GM12865 (cell line): ENCODE measurements at regions not wholly inside any gene's neighbourhood (a gene's known extent, or its start where the extent isn't known, plus 50 kb on each side); places are given as distances from the start of the nearest gene placed in this dataset.

Experiments used
- DNase-seq: peaks from one replicate; pipeline ENCODE4 v3.0.0; 2010; ENCODE audit warnings: low read depth
- H3K4me3 ChIP-seq: 2 replicates; pipeline ENCODE4 v1.5.1; 2011; ENCODE audit warnings: mild to moderate bottlenecking, low read depth, low read length, control low read depth
- TF ChIP-seq, protein P1 (sequence below): IDR thresholded peaks from 2 replicates; pipeline ENCODE4 v1.5.1; 2011; ENCODE audit warnings: low read length, control low read depth, low read depth, inconsistent platforms; ENCODE audit not compliant: insufficient read depth; ENCODE audit errors: missing control alignments

GRCh38 chr2:145315053-145315452 is 795.1 kb upstream of the ZEB2 start:
- H3K4me3 ChIP-seq, result no peak overlapping the region
- TF ChIP-seq, protein P1, sequence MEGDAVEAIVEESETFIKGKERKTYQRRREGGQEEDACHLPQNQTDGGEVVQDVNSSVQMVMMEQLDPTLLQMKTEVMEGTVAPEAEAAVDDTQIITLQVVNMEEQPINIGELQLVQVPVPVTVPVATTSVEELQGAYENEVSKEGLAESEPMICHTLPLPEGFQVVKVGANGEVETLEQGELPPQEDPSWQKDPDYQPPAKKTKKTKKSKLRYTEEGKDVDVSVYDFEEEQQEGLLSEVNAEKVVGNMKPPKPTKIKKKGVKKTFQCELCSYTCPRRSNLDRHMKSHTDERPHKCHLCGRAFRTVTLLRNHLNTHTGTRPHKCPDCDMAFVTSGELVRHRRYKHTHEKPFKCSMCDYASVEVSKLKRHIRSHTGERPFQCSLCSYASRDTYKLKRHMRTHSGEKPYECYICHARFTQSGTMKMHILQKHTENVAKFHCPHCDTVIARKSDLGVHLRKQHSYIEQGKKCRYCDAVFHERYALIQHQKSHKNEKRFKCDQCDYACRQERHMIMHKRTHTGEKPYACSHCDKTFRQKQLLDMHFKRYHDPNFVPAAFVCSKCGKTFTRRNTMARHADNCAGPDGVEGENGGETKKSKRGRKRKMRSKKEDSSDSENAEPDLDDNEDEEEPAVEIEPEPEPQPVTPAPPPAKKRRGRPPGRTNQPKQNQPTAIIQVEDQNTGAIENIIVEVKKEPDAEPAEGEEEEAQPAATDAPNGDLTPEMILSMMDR, result no peak
- DNase-seq, result no peak

GRCh38 chr2:145314119-145314633 is 794.3 kb upstream of the ZEB2 start:
- H3K4me3 ChIP-seq, result no peak overlapping the region
- TF ChIP-seq, protein P1, result no peak
- no peak for DNase-seq

DNA sequence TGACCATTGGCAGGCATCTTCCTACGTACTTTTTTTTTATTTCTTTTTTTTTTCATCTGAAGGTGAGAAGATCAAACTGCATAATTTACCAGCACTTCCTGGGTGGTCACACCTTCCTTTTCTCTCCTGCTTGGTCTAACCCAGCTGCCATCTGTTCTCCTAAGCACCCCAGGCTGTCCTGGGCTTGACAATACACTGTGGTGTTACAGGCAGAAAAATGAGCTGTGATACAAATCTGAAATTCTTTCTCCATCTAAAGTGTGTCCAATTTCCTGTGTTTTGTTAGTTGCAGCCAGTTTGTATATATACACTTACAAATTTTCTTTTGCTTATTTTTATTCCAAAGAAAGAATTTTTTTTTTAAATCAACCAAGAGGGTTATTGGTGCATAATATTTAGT is 786.0 kb upstream of the ZEB2 start:
- no peak overlapping the region for H3K4me3 ChIP-seq
- TF ChIP-seq, protein P1, result no peak
- no peak for DNase-seq

DNA sequence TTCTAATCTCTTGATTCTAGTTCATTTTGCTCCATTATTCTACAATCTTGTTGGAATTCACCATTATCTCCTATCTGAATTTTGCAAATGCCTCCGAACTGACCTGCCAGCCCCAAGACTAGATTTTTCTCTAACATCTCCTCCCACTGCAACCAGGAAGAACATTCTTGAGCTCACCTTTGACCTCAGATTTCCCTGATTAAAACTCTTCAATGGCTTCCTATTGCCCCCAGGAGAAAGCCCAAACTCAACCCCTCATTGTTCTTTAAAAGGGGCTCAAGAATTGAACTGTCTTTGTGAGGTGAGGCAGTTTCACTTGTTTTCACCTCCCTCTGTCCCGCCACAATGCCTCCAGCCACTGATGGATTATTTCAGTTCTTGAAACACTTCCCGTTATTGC is 784.6 kb upstream of the ZEB2 start:
- TF ChIP-seq, protein P1, result no peak
- H3K4me3 ChIP-seq, result no peak overlapping the region
- no peak for DNase-seq

DNA sequence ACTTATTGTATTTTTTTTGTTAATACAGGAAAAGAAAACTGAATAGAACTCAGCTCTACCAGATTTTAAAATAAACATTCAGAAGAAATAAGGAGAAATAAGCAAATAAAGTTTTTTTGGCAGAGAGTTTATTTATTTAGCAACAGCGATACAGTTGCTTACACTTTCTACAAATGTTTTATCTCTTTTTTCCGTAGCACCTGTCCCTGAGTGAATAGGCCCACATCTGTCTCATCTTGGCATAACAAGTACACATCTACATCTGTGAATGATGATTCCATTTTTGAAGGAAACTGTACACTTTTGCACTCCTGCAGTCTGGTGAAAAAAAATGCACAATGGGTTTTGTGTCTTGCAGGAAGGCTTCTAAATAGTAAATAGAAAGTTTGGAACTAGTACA is 783.6 kb upstream of the ZEB2 start:
- TF ChIP-seq, protein P1, result no peak
- no peak for DNase-seq
- no peak overlapping the region for H3K4me3 ChIP-seq

DNA sequence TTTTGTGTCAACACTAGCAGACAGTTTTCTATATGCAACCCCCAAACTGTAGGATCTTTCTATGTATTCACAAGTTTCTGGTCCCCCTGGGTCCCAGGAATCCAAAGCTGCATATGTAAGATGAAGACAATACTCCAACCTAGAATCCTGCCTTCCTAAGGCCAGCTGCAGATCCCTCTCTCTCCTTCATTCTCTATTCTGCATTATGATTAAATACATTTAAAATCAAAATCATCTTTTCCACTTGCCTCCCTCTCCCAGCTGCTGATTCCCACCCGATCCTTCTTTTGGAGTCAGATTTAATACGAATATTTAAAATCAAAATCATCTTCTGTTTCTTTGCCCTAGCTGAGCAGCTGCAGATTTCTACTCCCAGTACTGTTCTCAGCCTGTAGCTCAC is 783.0 kb upstream of the ZEB2 start:
- no peak overlapping the region for H3K4me3 ChIP-seq
- no peak for DNase-seq
- TF ChIP-seq, protein P1, result no peak

GRCh38 chr2:145302451-145302850 is 782.5 kb upstream of the ZEB2 start:
- TF ChIP-seq, protein P1, result no peak
- DNase-seq, result no peak
- H3K4me3 ChIP-seq, result no peak overlapping the region
